22Rv1 (cell line): ENCODE measurements at regions not wholly inside any gene's neighbourhood (a gene's known extent, or its start where the extent isn't known, plus 50 kb on each side); places are given as distances from the start of the nearest gene placed in this dataset.

ENCODE experiments used
- ZFX ChIP-seq: fragments of 450-650 bp; IDR thresholded peaks from 2 replicates; pipeline ENCODE4 v1.6.1; 2017; ENCODE audit warnings: antibody characterized with exemption, borderline replicate concordance
- TF ChIP-seq, protein P1 (sequence below): fragments of 450-650 bp; IDR thresholded peaks from 2 replicates; pipeline ENCODE4 v1.5.1; 2017; ENCODE audit warnings: mild to moderate bottlenecking

DNA sequence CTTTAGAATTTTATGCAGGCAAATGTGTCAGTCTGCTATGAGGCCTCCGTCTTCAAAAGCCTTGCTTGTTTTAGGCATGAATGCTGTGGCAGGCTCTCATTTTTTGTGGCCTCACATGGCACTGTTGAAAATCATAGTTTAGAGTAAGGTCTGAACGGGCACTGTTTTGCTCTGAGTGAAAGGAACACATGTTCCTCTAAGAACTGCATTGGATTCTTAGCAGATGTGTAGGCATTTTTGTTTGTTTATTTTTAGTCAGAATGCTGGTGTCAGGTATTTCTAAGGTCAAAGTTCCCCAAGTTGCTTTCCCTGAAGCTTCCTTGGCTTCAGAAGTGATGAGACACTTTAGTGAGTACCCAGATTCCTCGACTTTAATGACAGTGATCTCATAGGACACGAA lies 173.7 kb downstream of the HS3ST3B1 start:
- TF ChIP-seq, protein P1, sequence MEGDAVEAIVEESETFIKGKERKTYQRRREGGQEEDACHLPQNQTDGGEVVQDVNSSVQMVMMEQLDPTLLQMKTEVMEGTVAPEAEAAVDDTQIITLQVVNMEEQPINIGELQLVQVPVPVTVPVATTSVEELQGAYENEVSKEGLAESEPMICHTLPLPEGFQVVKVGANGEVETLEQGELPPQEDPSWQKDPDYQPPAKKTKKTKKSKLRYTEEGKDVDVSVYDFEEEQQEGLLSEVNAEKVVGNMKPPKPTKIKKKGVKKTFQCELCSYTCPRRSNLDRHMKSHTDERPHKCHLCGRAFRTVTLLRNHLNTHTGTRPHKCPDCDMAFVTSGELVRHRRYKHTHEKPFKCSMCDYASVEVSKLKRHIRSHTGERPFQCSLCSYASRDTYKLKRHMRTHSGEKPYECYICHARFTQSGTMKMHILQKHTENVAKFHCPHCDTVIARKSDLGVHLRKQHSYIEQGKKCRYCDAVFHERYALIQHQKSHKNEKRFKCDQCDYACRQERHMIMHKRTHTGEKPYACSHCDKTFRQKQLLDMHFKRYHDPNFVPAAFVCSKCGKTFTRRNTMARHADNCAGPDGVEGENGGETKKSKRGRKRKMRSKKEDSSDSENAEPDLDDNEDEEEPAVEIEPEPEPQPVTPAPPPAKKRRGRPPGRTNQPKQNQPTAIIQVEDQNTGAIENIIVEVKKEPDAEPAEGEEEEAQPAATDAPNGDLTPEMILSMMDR = no peak
- no peak for TF ChIP-seq ZFX
